NCI-H1048 (cell line): ENCODE measurements at regions not wholly inside any gene's neighbourhood (a gene's known extent, or its start where the extent isn't known, plus 50 kb on each side); places are given as distances from the start of the nearest gene placed in this dataset.

Experiments used
- DNase-seq: peaks from one replicate; lab custom pipeline; 2025; lab: John Stamatoyannopoulos, UW

GRCh38 chr13:57784633-57785032, 153.1 kb downstream of the PCDH17 start:
- no peak for DNase-seq

- DNase-seq = no peak
Observed at GRCh38 chr13:57787058-57787791, 155.7 kb downstream of the PCDH17 start.

GRCh38 chr13:57799624-57800023, 168.1 kb downstream of the PCDH17 start:
- DNase-seq = no peak

GRCh38 chr13:57813651-57814050, 182.1 kb downstream of the PCDH17 start:
- DNase-seq = no peak

- DNase-seq = no peak
Observed at GRCh38 chr13:57815600-57815999, 184.1 kb downstream of the PCDH17 start.

GRCh38 chr13:57820924-57821323, 189.4 kb downstream of the PCDH17 start:
- no peak for DNase-seq

- no peak for DNase-seq
Observed at GRCh38 chr13:57823704-57824103, 192.2 kb downstream of the PCDH17 start.

- no peak for DNase-seq
Observed at GRCh38 chr13:57824121-57824520, 192.6 kb downstream of the PCDH17 start.

GRCh38 chr13:57825066-57825465, 193.5 kb downstream of the PCDH17 start:
- DNase-seq = no peak

GRCh38 chr13:57829496-57829895, 198.0 kb downstream of the PCDH17 start:
- DNase-seq = no peak

- no peak for DNase-seq
Observed at GRCh38 chr13:57832187-57832586, 200.6 kb downstream of the PCDH17 start.

GRCh38 chr13:57837801-57838200, 206.3 kb downstream of the PCDH17 start:
- no peak for DNase-seq

- DNase-seq = no peak
Observed at GRCh38 chr13:57843521-57843920, 212.0 kb downstream of the PCDH17 start.

GRCh38 chr13:57846600-57847173, 215.1 kb downstream of the PCDH17 start:
- DNase-seq = no peak

- DNase-seq = no peak
Observed at GRCh38 chr13:57857945-57858344, 226.4 kb downstream of the PCDH17 start.

- DNase-seq = no peak
Observed at GRCh38 chr13:57858376-57858775, 226.8 kb downstream of the PCDH17 start.

- DNase-seq = no peak
Observed at GRCh38 chr13:57862879-57863278, 231.3 kb downstream of the PCDH17 start.

- no peak for DNase-seq
Observed at GRCh38 chr13:57865600-57866294, 234.2 kb downstream of the PCDH17 start.

- no peak for DNase-seq
Observed at GRCh38 chr13:57874530-57874929, 243.0 kb downstream of the PCDH17 start.

- DNase-seq = no peak
Observed at GRCh38 chr13:57877601-57878000, 246.1 kb downstream of the PCDH17 start.

- no peak for DNase-seq
Observed at GRCh38 chr13:57878291-57878690, 246.7 kb downstream of the PCDH17 start.

GRCh38 chr13:57897225-57897624, 265.7 kb downstream of the PCDH17 start:
- DNase-seq = no peak

- DNase-seq = no peak
Observed at GRCh38 chr13:57899096-57899495, 267.6 kb downstream of the PCDH17 start.
